ENCODE measurements at regions not wholly inside any gene's neighbourhood (a gene's known extent, or its start where the extent isn't known, plus 50 kb on each side); places are given as distances from the start of the nearest gene placed in this dataset.

DNA sequence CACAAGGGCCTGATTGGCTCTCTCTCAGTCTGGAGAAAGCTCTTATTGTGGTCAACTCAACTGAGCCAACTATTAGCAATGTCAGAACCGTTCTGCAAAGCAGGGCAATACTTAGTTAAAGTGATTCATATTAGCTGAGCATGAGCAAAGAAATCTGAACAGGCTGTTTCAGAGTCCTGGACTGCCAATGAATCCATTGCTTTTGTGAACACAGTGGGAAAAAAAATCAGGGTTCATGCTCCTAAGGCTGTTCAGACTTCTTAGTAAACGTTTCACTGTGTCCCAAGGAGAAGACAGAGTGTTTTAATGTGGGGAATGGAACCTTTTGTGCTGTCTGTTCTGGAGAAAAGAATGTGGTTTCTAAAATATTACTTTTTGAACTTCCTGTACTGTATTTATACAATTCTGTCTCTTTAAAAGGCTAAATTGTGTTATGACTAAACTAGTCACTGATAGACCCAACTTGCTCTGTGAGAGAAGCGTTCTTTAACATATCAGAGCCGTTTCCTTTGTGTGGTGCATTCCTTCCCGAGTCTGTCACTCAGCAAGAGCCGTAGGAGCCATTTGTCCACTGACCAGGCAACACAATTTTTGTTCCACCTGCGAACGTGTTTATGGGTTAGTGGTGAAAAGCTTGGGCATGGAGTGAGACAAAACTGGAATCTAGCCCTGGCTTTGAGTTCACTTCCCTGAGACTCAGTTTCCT is 366.1 kb downstream of the FBXO8 start:
- no peak for DNase-seq

DNA sequence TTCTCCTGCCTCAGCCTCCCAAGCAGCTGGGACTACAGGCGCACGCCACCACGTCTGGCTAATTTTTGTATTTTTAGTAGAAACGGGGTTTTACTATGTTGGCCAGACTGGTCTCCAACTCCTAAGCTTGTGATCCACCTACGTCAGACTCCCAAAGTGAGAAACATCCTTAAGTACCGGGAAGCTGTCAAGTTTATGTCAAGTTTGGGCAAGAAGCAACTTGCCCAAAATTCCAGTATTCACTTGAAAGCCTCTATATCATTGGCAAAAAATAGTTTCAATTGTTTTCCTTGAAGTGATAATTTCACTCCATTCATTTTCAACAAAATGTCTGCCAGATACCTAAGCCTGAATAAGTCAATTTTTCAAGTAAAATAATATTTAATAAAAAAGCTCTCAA is 370.0 kb downstream of the FBXO8 start:
- no peak for DNase-seq

- DNase-seq: no peak
Measured at GRCh38 chr4:173912384-173912783, 371.1 kb downstream of the FBXO8 start.

DNA sequence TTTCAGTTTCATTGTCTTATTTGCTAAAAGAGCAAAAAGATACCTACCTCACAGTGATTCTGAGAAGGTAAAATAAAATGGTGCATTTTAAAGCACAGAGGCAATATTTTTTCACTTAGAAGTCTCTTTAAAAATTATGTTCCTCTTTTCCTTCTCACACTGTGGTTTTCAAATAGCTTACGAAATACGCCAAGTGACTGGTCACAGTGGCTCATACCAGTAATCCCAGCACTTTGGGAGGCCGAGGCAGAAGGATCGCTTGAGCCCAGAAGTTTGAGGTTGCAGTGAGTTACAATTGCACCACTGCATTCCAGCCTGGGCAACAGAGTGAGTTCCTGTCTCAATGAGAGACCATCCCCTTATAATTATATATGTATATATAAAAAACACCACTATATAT is 372.6 kb downstream of the FBXO8 start:
- no peak for DNase-seq

DNA sequence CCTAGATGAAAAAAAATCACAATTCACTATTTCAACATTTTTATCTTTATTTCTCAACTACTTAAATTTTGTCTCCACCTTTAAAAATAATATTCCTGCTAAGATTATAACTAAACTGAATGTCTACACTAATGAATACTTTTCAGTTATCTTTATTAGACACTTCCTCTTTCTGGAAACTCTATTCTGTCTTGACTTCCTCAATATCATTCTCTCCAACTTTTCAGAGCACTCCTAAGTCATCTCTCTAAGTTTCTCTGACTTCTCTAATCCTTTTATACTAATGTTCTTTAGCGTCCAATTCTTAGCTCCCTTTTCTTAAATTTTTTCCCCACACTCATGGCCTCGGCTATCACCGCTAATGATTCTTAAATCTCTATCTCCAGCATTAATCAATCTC is 374.2 kb downstream of the FBXO8 start:
- DNase-seq: no peak

DNA sequence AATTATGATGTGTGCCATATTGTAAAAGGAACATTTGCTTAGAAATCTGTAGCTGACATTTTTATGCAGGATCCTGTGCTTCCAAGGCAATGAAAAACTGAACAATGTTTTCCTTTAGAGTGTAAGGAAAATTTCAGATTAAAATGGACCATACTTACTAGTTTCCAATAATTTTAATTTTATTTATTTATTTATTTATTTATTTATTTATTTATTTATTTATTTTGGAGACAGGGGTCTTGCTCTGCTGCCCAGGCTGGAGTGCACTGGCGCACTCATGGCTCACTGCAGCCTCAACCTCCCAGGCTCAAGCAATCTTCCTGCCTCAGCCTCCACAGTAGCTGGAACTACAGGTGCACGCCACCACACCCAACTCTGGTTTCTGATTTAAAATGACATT is 369.8 kb upstream of the HAND2 start:
- DNase-seq: no peak

- no peak for DNase-seq
Measured at GRCh38 chr4:173891072-173891471, 361.0 kb upstream of the HAND2 start.

- no peak for DNase-seq
Measured at GRCh38 chr4:173883821-173884220, 353.8 kb upstream of the HAND2 start.

DNA sequence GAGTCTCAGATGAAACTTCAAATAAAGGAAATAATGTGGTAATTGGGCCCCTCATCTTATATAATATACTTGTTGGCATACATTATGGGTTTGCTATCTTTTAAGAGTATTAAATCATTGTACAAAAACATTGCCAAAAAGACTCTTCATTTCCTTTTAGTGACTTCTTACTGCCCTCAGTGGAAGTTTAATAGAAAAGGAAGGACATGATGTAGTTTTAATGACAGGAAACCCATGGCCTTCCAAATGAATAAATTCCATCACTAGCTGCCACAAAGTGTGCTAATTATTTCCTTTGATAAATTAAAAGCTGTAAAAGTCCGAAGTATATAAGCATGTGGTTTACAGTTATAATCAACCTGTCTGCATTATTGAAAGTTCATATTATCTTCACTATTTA is 350.9 kb upstream of the HAND2 start:
- no peak for DNase-seq

DNA sequence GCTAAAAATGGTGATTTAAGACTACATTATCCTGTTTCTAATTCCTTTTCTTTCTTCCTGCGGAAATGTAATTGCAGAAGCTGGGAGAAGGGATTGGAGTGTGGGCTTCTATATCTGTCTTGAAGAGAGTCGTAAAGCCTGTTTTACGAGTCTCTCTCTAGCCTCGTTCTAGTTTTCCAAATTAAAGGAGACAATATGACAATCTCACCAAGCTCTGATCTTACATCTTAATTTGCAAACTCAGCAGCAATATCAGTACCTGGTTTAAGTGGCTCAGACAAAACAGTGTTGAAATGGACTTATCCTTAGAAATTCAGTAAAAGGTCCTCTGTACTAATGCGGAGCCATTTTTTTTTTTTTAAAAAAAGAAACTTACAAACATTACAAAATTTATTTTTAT is 349.5 kb upstream of the HAND2 start:
- DNase-seq: no peak

- DNase-seq: no peak
Measured at GRCh38 chr4:173878701-173879100, 348.7 kb upstream of the HAND2 start.

- DNase-seq: no peak
Measured at GRCh38 chr4:173871643-173872042, 341.6 kb upstream of the HAND2 start.

DNA sequence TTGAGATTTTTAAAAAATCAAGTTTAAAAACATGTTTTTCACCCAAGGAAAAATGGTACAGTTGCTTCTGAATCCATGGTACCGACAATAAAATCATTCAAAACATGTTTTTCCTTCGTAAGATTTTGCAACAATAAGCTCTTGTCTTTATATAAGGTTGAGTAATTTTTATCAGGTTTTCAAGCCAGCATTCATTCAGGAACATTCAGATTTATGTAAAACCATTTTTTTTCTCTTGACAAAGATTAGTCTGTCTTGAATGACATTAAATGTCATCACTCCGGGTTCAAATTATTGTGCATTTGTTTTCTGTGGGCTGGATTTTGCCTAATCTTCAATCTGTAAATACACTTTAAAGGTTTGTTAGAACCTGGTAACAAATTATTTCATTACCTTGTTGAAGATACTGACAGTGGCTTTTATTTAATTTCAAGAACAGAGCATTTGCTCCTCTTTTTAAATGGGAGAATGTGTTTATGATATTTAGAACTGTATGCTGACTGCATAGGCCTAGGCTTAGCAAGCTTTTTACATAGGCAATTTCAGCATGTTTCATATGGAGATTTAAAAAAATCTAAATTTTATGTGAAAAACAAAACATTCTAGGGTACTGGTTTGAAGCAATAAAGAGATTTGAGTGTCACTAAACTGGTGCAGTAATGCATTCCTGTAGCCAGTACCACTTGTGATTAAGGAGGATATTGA is 336.4 kb upstream of the HAND2 start:
- DNase-seq: no peak

- DNase-seq: no peak
Measured at GRCh38 chr4:173862754-173863153, 332.7 kb upstream of the HAND2 start.

DNA sequence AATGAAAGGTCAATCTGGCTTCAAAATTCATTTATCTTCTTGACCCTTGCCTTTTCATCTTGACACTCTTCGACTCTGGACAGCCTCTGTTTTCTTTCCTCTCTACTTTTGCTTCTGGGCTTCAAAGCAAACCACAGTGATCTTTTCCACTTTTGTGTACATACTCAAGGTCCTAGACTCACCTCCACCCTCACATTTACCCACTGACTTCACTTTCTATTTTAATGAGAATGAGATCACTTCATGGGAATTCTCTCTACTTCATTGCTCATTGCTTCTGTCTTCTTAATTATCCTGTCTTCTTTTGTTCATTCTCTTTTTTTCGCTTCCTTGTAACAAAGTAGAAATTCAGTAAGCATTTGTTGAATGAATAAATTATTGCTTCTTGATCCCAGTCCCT is 330.1 kb upstream of the HAND2 start:
- no peak for DNase-seq

- no peak for DNase-seq
Measured at GRCh38 chr4:173859091-173859713, 329.2 kb upstream of the HAND2 start.

DNA sequence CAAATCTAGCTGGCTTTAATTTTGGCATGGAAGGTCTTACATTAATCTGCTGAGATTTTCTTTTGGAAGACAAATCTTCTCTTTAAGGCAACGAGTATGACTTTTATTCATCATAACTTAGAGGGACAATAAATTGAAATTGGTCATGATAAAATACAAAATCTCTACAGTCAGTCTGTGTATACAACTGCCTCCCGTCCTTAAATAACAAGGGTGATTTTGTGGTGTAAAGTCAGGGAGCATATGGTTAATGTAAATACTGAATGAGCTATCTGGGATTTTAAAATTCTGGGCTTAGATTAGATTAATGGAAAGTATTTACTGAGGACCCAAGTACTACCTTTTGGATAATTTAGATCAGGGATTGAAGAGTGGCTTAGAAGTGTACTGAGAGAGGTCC is 328.4 kb upstream of the HAND2 start:
- DNase-seq: no peak

- no peak for DNase-seq
Measured at GRCh38 chr4:173857828-173858227, 327.8 kb upstream of the HAND2 start.

GRCh38 chr4:173855015-173855414 is 325.0 kb upstream of the HAND2 start:
- no peak for DNase-seq

- DNase-seq: no peak
Measured at GRCh38 chr4:173852775-173853174, 322.7 kb upstream of the HAND2 start.

DNA sequence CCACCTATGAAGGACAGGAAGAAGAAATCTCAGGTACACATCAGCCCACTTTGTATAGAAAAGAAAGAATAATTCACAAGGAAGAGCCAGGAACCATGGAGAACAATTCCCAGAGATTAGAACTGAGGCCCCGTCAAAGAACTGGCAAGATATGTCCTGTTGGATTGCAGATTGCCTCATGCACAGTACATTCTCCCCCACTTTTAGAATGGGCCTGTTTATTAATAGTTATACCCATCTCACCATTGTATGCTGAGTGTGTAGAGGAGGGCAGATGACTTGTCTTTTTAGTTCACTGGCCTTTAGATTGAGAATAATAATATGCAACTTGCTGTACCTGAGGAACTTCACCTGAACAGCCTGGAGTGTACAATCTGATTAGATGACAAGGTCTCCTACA is 315.6 kb upstream of the HAND2 start:
- no peak for DNase-seq

DNA sequence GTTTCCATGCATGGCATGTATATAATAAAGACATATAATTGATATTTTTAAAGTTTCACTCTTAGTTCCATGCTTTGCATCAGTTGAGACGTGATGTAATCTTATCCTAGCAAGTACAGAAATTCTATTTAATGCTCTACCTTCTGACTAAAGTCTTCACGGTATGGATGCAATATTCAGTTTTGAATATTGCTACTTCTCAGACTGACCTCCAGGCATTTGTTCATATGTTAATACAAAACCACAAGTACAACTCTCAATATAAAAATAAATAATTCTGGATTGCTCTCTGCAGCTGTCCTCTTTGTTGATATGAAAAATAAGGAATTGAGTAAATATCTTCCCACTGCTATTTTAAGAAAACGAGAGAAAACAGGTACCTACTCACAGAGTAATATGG is 309.8 kb upstream of the HAND2 start:
- DNase-seq: no peak

DNA sequence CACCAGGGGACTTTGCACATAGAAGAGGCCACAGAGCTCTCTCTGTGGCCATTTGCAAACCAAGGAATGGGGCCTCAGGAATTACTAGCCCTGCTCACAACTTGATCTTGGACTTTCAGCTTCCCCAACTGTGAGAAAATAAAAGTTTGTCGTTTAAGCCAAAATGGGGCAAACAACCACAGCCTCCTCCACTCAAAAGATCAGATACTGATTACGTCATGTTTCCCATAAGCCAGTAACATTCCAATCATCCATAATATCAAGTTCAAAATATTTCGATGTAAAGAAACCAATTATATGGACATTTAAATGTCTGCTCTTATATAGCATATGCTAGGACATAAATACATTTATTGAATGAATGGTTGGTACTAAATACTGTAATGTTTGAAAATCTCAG is 307.5 kb upstream of the HAND2 start:
- no peak for DNase-seq

DNA sequence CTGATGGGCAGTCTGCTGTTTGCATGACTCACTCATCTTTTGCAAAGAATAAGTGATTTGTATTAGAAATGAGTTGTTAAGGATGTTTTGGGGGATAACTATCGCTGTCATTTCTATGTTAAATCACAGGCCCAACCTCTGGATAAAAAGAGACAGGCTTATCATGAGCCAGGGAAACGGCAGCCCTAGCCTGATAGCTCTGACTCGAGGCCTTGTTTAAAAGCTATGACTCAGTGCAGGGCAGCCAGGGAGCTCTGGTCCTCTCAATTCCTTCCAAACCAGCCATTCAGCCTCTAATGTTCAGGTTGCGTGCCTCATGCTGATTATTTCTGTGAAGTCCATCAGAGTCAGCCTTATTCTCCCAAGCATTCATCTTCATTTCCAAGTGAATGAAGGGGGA is 305.9 kb upstream of the HAND2 start:
- no peak for DNase-seq

GRCh38 chr4:173834151-173834550 is 304.1 kb upstream of the HAND2 start:
- DNase-seq: no peak

Measured in NCI-H1092 (cell line).